ENCODE measurements at regions not wholly inside any gene's neighbourhood (a gene's known extent, or its start where the extent isn't known, plus 50 kb on each side); places are given as distances from the start of the nearest gene placed in this dataset.
A peak's percentile ranks its signal among the peaks of the same experiment; 100 is the strongest.
"Not testable (repeated sequence)": the region's sequence is repeated elsewhere in the genome, so short reads cannot be mapped to it uniquely, and the experiment has no call there.

GRCh38 chr5:25020454-25020853, 375.7 kb upstream of the CDH10 start:
- no peak for DNase-seq (ENCODE audit: low spot score)

- DNase-seq (ENCODE audit: low spot score), result no peak
Observed at GRCh38 chr5:25009063-25009462, 364.3 kb upstream of the CDH10 start.

- DNase-seq (ENCODE audit: low spot score), result peak; percentile 24
Observed at GRCh38 chr5:25006734-25007133, 362.0 kb upstream of the CDH10 start.

- DNase-seq (ENCODE audit: low spot score), result no peak
Observed at GRCh38 chr5:25006237-25006636, 361.5 kb upstream of the CDH10 start.

- DNase-seq (ENCODE audit: low spot score), result no peak
Observed at GRCh38 chr5:25005431-25005830, 360.7 kb upstream of the CDH10 start.

GRCh38 chr5:25002371-25002770, 357.6 kb upstream of the CDH10 start:
- DNase-seq (ENCODE audit: low spot score), result no peak

- DNase-seq (ENCODE audit: low spot score), result no peak
Observed at GRCh38 chr5:24999732-25000131, 355.0 kb upstream of the CDH10 start.

GRCh38 chr5:24998641-24999040, 353.9 kb upstream of the CDH10 start:
- DNase-seq (ENCODE audit: low spot score), result no peak

GRCh38 chr5:24986326-24986725, 341.5 kb upstream of the CDH10 start:
- no peak for DNase-seq (ENCODE audit: low spot score)

- DNase-seq (ENCODE audit: low spot score), result not testable (repeated sequence)
Observed at GRCh38 chr5:24978552-24978951, 333.8 kb upstream of the CDH10 start.

GRCh38 chr5:24963611-24964010, 318.8 kb upstream of the CDH10 start:
- no peak for DNase-seq (ENCODE audit: low spot score)

- DNase-seq (ENCODE audit: low spot score), result no peak
Observed at GRCh38 chr5:24923400-24923799, 278.6 kb upstream of the CDH10 start.

GRCh38 chr5:24918676-24919075, 273.9 kb upstream of the CDH10 start:
- DNase-seq (ENCODE audit: low spot score), result no peak

- DNase-seq (ENCODE audit: low spot score), result no peak
Observed at GRCh38 chr5:24916863-24917262, 272.1 kb upstream of the CDH10 start.

GRCh38 chr5:24909210-24909609, 264.4 kb upstream of the CDH10 start:
- no peak for DNase-seq (ENCODE audit: low spot score)

GRCh38 chr5:24906689-24907088, 261.9 kb upstream of the CDH10 start:
- DNase-seq (ENCODE audit: low spot score), result no peak

- DNase-seq (ENCODE audit: low spot score), result no peak
Observed at GRCh38 chr5:24904981-24905517, 260.3 kb upstream of the CDH10 start.

GRCh38 chr5:24899180-24899579, 254.4 kb upstream of the CDH10 start:
- no peak for DNase-seq (ENCODE audit: low spot score)

- DNase-seq (ENCODE audit: low spot score), result no peak
Observed at GRCh38 chr5:24864244-24864643, 219.5 kb upstream of the CDH10 start.

GRCh38 chr5:24862117-24862516, 217.3 kb upstream of the CDH10 start:
- DNase-seq (ENCODE audit: low spot score), result no peak

GRCh38 chr5:24855485-24855884, 210.7 kb upstream of the CDH10 start:
- no peak for DNase-seq (ENCODE audit: low spot score)

- DNase-seq (ENCODE audit: low spot score), result no peak
Observed at GRCh38 chr5:24854850-24855249, 210.1 kb upstream of the CDH10 start.

- no peak for DNase-seq (ENCODE audit: low spot score)
Observed at GRCh38 chr5:24854350-24854749, 209.6 kb upstream of the CDH10 start.

GRCh38 chr5:24850926-24851486, 206.2 kb upstream of the CDH10 start:
- DNase-seq (ENCODE audit: low spot score), result peak; percentile 32
